A673 (cell line): ENCODE measurements at regions not wholly inside any gene's neighbourhood (a gene's known extent, or its start where the extent isn't known, plus 50 kb on each side); places are given as distances from the start of the nearest gene placed in this dataset.
A peak's percentile ranks its signal among the peaks of the same experiment; 100 is the strongest.

ENCODE experiments used
- BruUV-seq: library from RNA; stranded (reverse); fragments of 400-500 nt; replicated peaks from 2 replicates; lab custom pipeline; 2021; lab: Mats Ljungman, UMichigan
- CTCF ChIA-PET: fragments of 300-600 bp; sonication (Branson Sonifier 250); formaldehyde crosslinking; loops from one replicate; lab custom pipeline; 2022; ENCODE audit warnings: antibody characterized with exemption; lab: Charles Lee
- POLR2A ChIA-PET: fragments of 300-600 bp; sonication (Branson Sonifier 250); formaldehyde crosslinking; loops from one replicate; lab custom pipeline; 2022; ENCODE audit warnings: antibody characterized with exemption; ENCODE audit not compliant: low non-redundant PET; lab: Charles Lee
- DNase-seq: peaks from one replicate; pipeline ENCODE4 v3.0.0-alpha.2; 2015; ENCODE audit warnings: low spot score
- H3K27ac ChIP-seq: fragments of 200-600 bp; sonication (generic); 2 replicates; pipeline ENCODE4 v1.5.1; 2016; ENCODE audit warnings: mixed run types, low read depth, mild to moderate bottlenecking, mixed read lengths, antibody characterized with exemption, low read length; ENCODE audit not compliant: poor library complexity, severe bottlenecking
- H3K27me3 ChIP-seq: fragments of 200-600 bp; sonication (generic); replicated peaks from 2 replicates; pipeline ENCODE4 v1.6.1; 2017; ENCODE audit warnings: mixed run types, low read depth, mild to moderate bottlenecking, mixed read lengths, antibody characterized with exemption, low read length; ENCODE audit not compliant: insufficient read depth, poor library complexity
- H3K36me3 ChIP-seq: fragments of 200-600 bp; sonication (generic); 2 replicates; pipeline ENCODE4 v1.6.1; 2016; ENCODE audit warnings: mixed run types, mild to moderate bottlenecking, mixed read lengths, antibody characterized with exemption, low read length; ENCODE audit not compliant: insufficient read depth, poor library complexity, severe bottlenecking
- H3K4me1 ChIP-seq: fragments of 200-600 bp; sonication (generic); 2 replicates; pipeline ENCODE4 v1.6.1; 2017; ENCODE audit warnings: mixed run types, mild to moderate bottlenecking, mixed read lengths, antibody characterized with exemption, low read length; ENCODE audit not compliant: insufficient read depth, poor library complexity, severe bottlenecking
- H3K4me3 ChIP-seq: fragments of 200-600 bp; sonication (generic); 2 replicates; pipeline ENCODE4 v1.5.1; 2016; ENCODE audit warnings: low read depth, mixed run types, mild to moderate bottlenecking, mixed read lengths, low read length; ENCODE audit not compliant: poor library complexity, severe bottlenecking
- H3K9me3 ChIP-seq: fragments of 200-600 bp; sonication (generic); 2 replicates; pipeline ENCODE4 v1.6.1; 2016; ENCODE audit warnings: mixed run types, low read depth, mild to moderate bottlenecking, mixed read lengths, antibody characterized with exemption, low read length; ENCODE audit not compliant: poor library complexity, severe bottlenecking
- EZH2 ChIP-seq: fragments of 200-600 bp; sonication (generic); IDR thresholded peaks from 2 replicates; pipeline ENCODE4 v1.6.1; 2017; ENCODE audit warnings: borderline replicate concordance, low read depth, mild to moderate bottlenecking, mixed read lengths, antibody characterized with exemption, low read length; ENCODE audit not compliant: poor library complexity, severe bottlenecking
- intact Hi-C: fragments of 100-400 bp; cut with micrococcal nuclease; formaldehyde crosslinking; loops from one replicate; pipeline ENCODE4 v1.10.0; 2022; ENCODE audit not compliant: unreplicated experiment
- TF ChIP-seq, protein P1 (sequence below): fragments of 300-800, 200-600 bp; sonication (generic); conservative IDR thresholded peaks from 2 replicates; pipeline ENCODE4 v1.5.1; 2017; ENCODE audit warnings: low read depth, mild to moderate bottlenecking, antibody characterized with exemption, low read length, moderate library complexity, mixed read lengths

DNA sequence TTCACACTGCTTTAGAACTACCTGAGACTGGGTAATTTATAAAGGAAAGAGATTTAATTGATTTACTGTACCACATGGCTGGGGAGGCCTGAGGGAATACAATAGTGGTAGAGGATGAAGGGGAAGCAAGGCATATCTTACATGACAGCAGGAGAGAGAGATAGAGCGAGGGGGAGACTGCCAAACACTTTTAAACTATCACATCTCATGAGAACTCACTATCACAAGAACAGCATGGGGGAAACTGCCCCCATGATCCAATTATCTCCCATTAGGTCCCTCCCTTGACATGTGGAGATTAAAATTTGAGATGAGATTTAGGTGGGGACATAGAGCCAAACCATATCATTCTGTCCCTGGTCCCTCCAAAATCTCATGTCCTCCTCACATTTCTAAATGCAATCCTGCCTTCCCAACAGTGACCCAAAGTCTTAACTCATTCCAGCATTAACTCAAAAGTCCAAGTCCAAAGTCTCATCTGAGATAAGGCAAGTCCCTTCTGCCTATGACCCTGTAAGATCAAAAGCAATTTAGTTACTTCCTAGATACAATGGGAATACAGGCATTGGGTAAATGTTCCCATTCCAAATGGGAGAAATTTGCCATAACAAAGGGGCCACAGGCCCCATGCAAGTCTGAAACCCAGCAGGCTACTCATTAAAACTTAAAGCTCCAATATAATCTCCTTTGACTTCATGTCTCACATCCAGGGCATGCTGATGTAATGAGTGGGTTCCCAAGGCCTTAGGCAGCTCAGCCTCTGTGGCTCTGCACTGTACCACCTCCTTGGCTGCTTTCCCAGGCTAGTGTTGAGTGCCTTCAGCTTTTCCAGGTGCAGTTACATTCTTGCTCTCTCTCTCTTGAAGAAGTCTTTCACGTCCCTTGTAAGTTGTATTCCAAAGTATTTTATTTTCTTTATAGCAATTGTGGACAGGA lies 481.7 kb upstream of the TGFBR2 start:
- Histone ChIP-seq H3K27ac (no peak overlapping the region), H3K9me3 (peaks cover 6% of the 10 kb centered on the region), H3K4me3 (no peak overlapping the region), H3K27me3 (no peaks in the 10 kb centered on the region), H3K36me3 (no peaks in the 10 kb centered on the region), H3K4me1 (peaks cover 8% of the 10 kb centered on the region)
- ChIA-PET POLR2A (no interaction called here), CTCF (no interaction called here)
- DNase-seq = peak; percentile 66
- no TSS peak for BruUV-seq
- TF ChIP-seq EZH2 = no peak
- TF ChIP-seq, protein P1, sequence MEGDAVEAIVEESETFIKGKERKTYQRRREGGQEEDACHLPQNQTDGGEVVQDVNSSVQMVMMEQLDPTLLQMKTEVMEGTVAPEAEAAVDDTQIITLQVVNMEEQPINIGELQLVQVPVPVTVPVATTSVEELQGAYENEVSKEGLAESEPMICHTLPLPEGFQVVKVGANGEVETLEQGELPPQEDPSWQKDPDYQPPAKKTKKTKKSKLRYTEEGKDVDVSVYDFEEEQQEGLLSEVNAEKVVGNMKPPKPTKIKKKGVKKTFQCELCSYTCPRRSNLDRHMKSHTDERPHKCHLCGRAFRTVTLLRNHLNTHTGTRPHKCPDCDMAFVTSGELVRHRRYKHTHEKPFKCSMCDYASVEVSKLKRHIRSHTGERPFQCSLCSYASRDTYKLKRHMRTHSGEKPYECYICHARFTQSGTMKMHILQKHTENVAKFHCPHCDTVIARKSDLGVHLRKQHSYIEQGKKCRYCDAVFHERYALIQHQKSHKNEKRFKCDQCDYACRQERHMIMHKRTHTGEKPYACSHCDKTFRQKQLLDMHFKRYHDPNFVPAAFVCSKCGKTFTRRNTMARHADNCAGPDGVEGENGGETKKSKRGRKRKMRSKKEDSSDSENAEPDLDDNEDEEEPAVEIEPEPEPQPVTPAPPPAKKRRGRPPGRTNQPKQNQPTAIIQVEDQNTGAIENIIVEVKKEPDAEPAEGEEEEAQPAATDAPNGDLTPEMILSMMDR = no peak
- intact Hi-C loops = no loop called here

DNA sequence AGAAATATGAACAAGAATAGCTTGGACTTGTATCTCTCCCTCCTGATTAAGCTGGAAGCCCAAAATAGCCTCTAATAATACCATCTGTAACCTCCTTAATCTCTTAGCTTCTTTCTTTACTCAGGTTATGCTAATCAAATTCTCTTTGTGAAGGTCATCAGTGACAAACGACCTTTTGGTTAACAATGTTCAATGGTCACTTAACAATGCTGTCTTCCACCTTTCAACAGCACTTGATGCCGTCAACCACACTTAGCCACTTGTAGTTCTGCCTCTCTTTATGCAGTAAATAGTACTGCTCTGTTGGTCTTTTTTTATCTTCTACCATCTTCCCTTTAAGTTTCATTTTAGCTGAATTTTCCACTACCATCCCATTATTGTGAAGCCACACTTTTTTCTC lies 476.6 kb upstream of the TGFBR2 start:
- CTCF ChIA-PET = no interaction called here

DNA sequence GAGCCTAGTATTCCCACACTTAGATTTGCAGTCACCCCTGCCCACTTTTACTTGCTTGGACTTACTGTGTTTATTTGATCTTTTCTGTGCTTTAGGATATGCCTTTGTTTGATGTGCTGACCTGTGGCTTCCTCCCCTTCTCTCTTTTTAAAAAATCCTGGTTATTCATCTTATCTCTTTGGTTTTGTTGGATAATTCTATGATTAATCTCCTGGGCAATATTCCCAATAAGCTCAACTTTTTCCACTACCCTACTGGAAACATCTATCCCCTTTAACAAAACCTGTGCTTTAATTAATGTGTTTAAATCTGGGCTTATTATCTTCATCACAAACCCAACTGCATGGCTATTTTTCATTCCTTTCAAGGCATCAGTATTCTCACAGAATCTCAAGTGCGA lies 476.0 kb upstream of the TGFBR2 start:
- TF ChIP-seq EZH2 = no peak
- TF ChIP-seq, protein P1 = no peak
- H3K4me1 ChIP-seq = peaks cover 20% of the 10 kb centered on the region

More for the DNA sequence above, 476.6 kb upstream of the TGFBR2 start:
- no peak for DNase-seq
- Histone ChIP-seq H3K36me3 (no peaks in the 10 kb centered on the region), H3K27ac (peak overlapping the region; percentile 73), H3K27me3 (no peaks in the 10 kb centered on the region), H3K4me1 (peaks cover 26% of the 10 kb centered on the region), H3K4me3 (no peak overlapping the region), H3K9me3 (peaks cover 6% of the 10 kb centered on the region)
- POLR2A ChIA-PET = no interaction called here
- intact Hi-C loops = no loop called here
- no TSS peak for BruUV-seq
- TF ChIP-seq EZH2 = no peak
- TF ChIP-seq, protein P1 = no peak

More for the DNA sequence above, 476.0 kb upstream of the TGFBR2 start:
- Histone ChIP-seq H3K9me3 (peaks cover 6% of the 10 kb centered on the region), H3K36me3 (no peaks in the 10 kb centered on the region), H3K27ac (peak overlapping the region; percentile 73), H3K27me3 (no peaks in the 10 kb centered on the region), H3K4me3 (no peak overlapping the region)
- BruUV-seq = no TSS peak
- intact Hi-C loops = no loop called here
- DNase-seq = no peak
- ChIA-PET POLR2A (no interaction called here), CTCF (no interaction called here)
